OCI-LY7 (cell line): ENCODE measurements at regions not wholly inside any gene's neighbourhood (a gene's known extent, or its start where the extent isn't known, plus 50 kb on each side); places are given as distances from the start of the nearest gene placed in this dataset.

Experiments used
- BruUV-seq: library from RNA; stranded (reverse); fragments of 400-500 nt; replicated peaks from 2 replicates; lab custom pipeline; 2021; lab: Mats Ljungman, UMichigan
- CTCF ChIA-PET: fragments of 300-600 bp; sonication (Branson Sonifier 250); formaldehyde crosslinking; loops from one replicate; lab custom pipeline; 2022; ENCODE audit warnings: antibody characterized with exemption; ENCODE audit not compliant: unreplicated experiment; lab: Charles Lee
- POLR2A ChIA-PET: fragments of 300-600 bp; sonication (Branson Sonifier 250); formaldehyde crosslinking; loops from one replicate; lab custom pipeline; 2022; ENCODE audit warnings: antibody characterized with exemption; lab: Charles Lee
- DNase-seq: peaks from one replicate; pipeline ENCODE4 v3.0.0-alpha.2; 2015; ENCODE audit warnings: low spot score
- H2AFZ ChIP-seq: fragments of 200-600 bp; sonication (generic), shearing (Covaris generic); 2 replicates; pipeline ENCODE4 v1.6.1; 2014; ENCODE audit warnings: mild to moderate bottlenecking, antibody characterized with exemption, low read length, moderate library complexity
- H3K27ac ChIP-seq: fragments of 200-600 bp; sonication (generic); 2 replicates; pipeline ENCODE4 v1.5.1; 2014; ENCODE audit warnings: mixed run types, low read depth, mild to moderate bottlenecking, moderate library complexity, low read length, inconsistent platforms; ENCODE audit not compliant: poor library complexity, severe bottlenecking
- H3K36me3 ChIP-seq: fragments of 200-600 bp; sonication (generic); 2 replicates; pipeline ENCODE4 v1.6.1; 2014; ENCODE audit warnings: mild to moderate bottlenecking, antibody characterized with exemption, low read length, moderate library complexity, mixed read lengths; ENCODE audit not compliant: insufficient read depth
- H3K4me1 ChIP-seq: fragments of 200-600 bp; sonication (generic); 2 replicates; pipeline ENCODE4 v1.5.1; 2014; ENCODE audit warnings: mild to moderate bottlenecking, low read length; ENCODE audit not compliant: insufficient read depth, poor library complexity, severe bottlenecking
- H3K4me2 ChIP-seq: fragments of 200-600 bp; sonication (generic); 2 replicates; pipeline ENCODE4 v1.6.1; 2014; ENCODE audit warnings: mild to moderate bottlenecking, low read length
- H3K4me3 ChIP-seq: fragments of 200-600 bp; sonication (generic); 2 replicates; pipeline ENCODE4 v1.5.1; 2014; ENCODE audit warnings: mild to moderate bottlenecking, low read depth, low read length; ENCODE audit not compliant: poor library complexity, severe bottlenecking
- H3K79me2 ChIP-seq: fragments of 200-600 bp; sonication (generic); 2 replicates; pipeline ENCODE4 v1.6.1; 2016; ENCODE audit warnings: low read depth, mild to moderate bottlenecking, low read length, moderate library complexity, mixed read lengths; ENCODE audit not compliant: insufficient read depth
- H3K9me2 ChIP-seq: fragments of 200-600 bp; sonication (generic); 2 replicates; pipeline ENCODE4 v1.6.1; 2016; ENCODE audit warnings: mild to moderate bottlenecking, low read length, mixed read lengths; ENCODE audit not compliant: insufficient read depth
- H3K9me3 ChIP-seq: fragments of 200-600 bp; sonication (generic); 2 replicates; pipeline ENCODE4 v1.6.1; 2014; ENCODE audit warnings: mild to moderate bottlenecking, mixed run types, low read length, mixed read lengths
- H4K20me1 ChIP-seq: fragments of 200-600 bp; sonication (generic); 2 replicates; pipeline ENCODE4 v1.6.1; 2014; ENCODE audit warnings: mild to moderate bottlenecking, antibody characterized with exemption, low read length, moderate library complexity, mixed read lengths; ENCODE audit not compliant: insufficient read depth
- CTCF ChIP-seq: fragments of 200-600 bp; sonication (generic); conservative IDR thresholded peaks from 2 replicates; pipeline ENCODE4 v1.5.1; 2014; ENCODE audit warnings: mild to moderate bottlenecking, antibody characterized with exemption, low read length, moderate library complexity, mixed read lengths
- EZH2phosphoT487 ChIP-seq: fragments of 200-600 bp; sonication (generic); IDR thresholded peaks from 2 replicates; pipeline ENCODE4 v1.6.1; 2018; ENCODE audit warnings: low read depth, borderline replicate concordance, mild to moderate bottlenecking, mixed run types, antibody characterized with exemption, low read length, moderate library complexity, mixed read lengths
- intact Hi-C: fragments of 100-400 bp; cut with micrococcal nuclease; formaldehyde crosslinking; loops from one replicate; pipeline ENCODE4 v1.10.0; 2022; ENCODE audit not compliant: unreplicated experiment

- Histone ChIP-seq H3K9me3 (no peaks in the 10 kb centered on the region), H3K4me2 (no peak overlapping the region), H3K4me1 (no peaks in the 10 kb centered on the region), H2AFZ (no peak overlapping the region), H3K36me3 (no peaks in the 10 kb centered on the region), H3K9me2 (no peaks in the 10 kb centered on the region), H4K20me1 (no peaks in the 10 kb centered on the region), H3K27ac (no peak overlapping the region), H3K79me2 (no peaks in the 10 kb centered on the region), H3K4me3 (no peak overlapping the region)
- intact Hi-C loops, result no loop called here
- POLR2A ChIA-PET, result interaction anchor here (0.6 kb wide), 1 partner anchor 1164 kb away, joined by 3 read pairs; no protein-coding TSS in a partner anchor
- no peak for DNase-seq
- CTCF ChIA-PET, result no interaction called here
- TF ChIP-seq CTCF (no peak), EZH2phosphoT487 (no peak)
- no TSS peak for BruUV-seq
Observed at GRCh38 chr2:163351143-163351542, 384.7 kb downstream of the FIGN start.

- no TSS peak for BruUV-seq
- Histone ChIP-seq H3K4me3 (no peak overlapping the region), H3K36me3 (no peaks in the 10 kb centered on the region), H4K20me1 (no peaks in the 10 kb centered on the region), H3K27ac (no peak overlapping the region), H3K4me1 (no peaks in the 10 kb centered on the region), H3K79me2 (no peaks in the 10 kb centered on the region), H2AFZ (no peak overlapping the region), H3K4me2 (no peak overlapping the region), H3K9me2 (no peaks in the 10 kb centered on the region), H3K9me3 (no peaks in the 10 kb centered on the region)
- TF ChIP-seq CTCF (no peak), EZH2phosphoT487 (no peak)
- intact Hi-C loops, result loop anchor here (5.0 to 10.0 kb wide), 2 partner anchors 716 to 1188 kb away; no protein-coding TSS in a partner anchor
- CTCF ChIA-PET, result no interaction called here
- DNase-seq, result no peak
- POLR2A ChIA-PET, result interaction anchor here (0.8 kb wide), 1 partner anchor 21 kb away, joined by 5 read pairs; no protein-coding TSS in a partner anchor
Observed at GRCh38 chr2:163348857-163349380, 386.9 kb downstream of the FIGN start.

- H3K79me2 ChIP-seq, result no peaks in the 10 kb centered on the region
- ChIA-PET CTCF (no interaction called here), POLR2A (no interaction called here)
- no peaks in the 10 kb centered on the region for H3K4me1 ChIP-seq
- H3K36me3 ChIP-seq, result no peaks in the 10 kb centered on the region
- no peaks in the 10 kb centered on the region for H3K9me3 ChIP-seq
- H4K20me1 ChIP-seq, result no peaks in the 10 kb centered on the region
- BruUV-seq, result no TSS peak
- DNase-seq, result no peak
- no peak for TF ChIP-seq EZH2phosphoT487
- TF ChIP-seq CTCF, result no peak
- no peaks in the 10 kb centered on the region for H3K9me2 ChIP-seq
- no peak overlapping the region for H2AFZ ChIP-seq
- intact Hi-C loops, result loop anchor here (5.0 to 10.0 kb wide), 2 partner anchors 717 to 1189 kb away; no protein-coding TSS in a partner anchor
- no peak overlapping the region for H3K27ac ChIP-seq
- H3K4me3 ChIP-seq, result no peak overlapping the region
- H3K4me2 ChIP-seq, result no peak overlapping the region
Observed at GRCh38 chr2:163347982-163348856, 387.6 kb downstream of the FIGN start.
